Immature natural killer cell (primary cell): ENCODE measurements at regions not wholly inside any gene's neighbourhood (a gene's known extent, or its start where the extent isn't known, plus 50 kb on each side); places are given as distances from the start of the nearest gene placed in this dataset.
"Not testable (repeated sequence)": the region's sequence is repeated elsewhere in the genome, so short reads cannot be mapped to it uniquely, and the experiment has no call there.

Experiments
- DNase-seq, 3 donors: peaks; one replicate each; pipeline ENCODE4 v3.0.0; 2022; ENCODE audit warnings: mixed read lengths in 1 of 3
- H3K27ac Mint-ChIP-seq, 6 donors: one replicate each; pipeline ENCODE4 v1.8.0; 2020; ENCODE audit warnings: mixed read lengths in 6 of 6, mild to moderate bottlenecking in 5 of 6, inconsistent platforms in 4 of 6, moderate library complexity in 3 of 6
- H3K27me3 Mint-ChIP-seq, 3 donors: one replicate each; pipeline ENCODE4 v1.8.0; 2020 to 2021; ENCODE audit warnings: low read depth in 3 of 3, mild to moderate bottlenecking in 3 of 3, mixed read lengths in 3 of 3, moderate library complexity in 3 of 3, inconsistent platforms in 1 of 3
- H3K36me3 Mint-ChIP-seq, 3 donors: one replicate each; pipeline ENCODE4 v1.8.0; 2020; ENCODE audit warnings: mixed read lengths in 3 of 3, inconsistent platforms in 2 of 3, mild to moderate bottlenecking in 2 of 3
- H3K4me1 Mint-ChIP-seq, 2 donors: one replicate each; pipeline ENCODE4 v1.8.0; 2020; ENCODE audit warnings: inconsistent platforms in 2 of 2, mild to moderate bottlenecking in 2 of 2, mixed read lengths in 2 of 2, moderate library complexity in 1 of 2
- H3K4me3 Mint-ChIP-seq, 5 donors: one replicate each; pipeline ENCODE4 v1.8.0; 2020; ENCODE audit warnings: mild to moderate bottlenecking in 5 of 5, mixed read lengths in 5 of 5, inconsistent platforms in 3 of 5, moderate library complexity in 3 of 5
- H3K9me3 Mint-ChIP-seq, 6 donors: one replicate each; pipeline ENCODE4 v1.8.0; 2020; ENCODE audit warnings: mild to moderate bottlenecking in 6 of 6, mixed read lengths in 6 of 6, inconsistent platforms in 4 of 6, moderate library complexity in 3 of 6

DNA sequence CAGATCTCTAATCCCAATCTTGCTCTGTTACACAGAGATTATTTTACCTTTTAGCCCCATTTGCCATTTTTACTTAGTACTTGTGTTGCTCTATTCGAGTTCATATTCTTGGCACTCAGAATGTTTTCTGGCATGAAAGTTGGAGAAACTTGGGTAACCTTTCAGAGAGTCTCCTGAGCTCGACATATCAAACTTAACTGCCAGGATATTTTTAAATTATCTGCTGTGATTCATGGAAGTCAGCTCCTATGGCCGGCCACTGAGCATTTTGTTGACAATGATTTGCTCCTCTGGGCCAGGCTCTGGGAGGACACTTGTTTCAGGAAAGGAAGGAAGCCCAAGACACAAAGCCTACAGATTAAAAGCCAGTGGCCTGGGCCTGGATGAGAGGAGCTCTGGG, 396.7 kb downstream of the TNS3 start:
- Mint-ChIP-seq H3K27me3 (peaks cover 0 to 3% (median 1%) of the 10 kb centered on the region in 3 donors), H3K9me3 (peaks cover 0 to 2% (median 0%) of the 10 kb centered on the region in 6 donors), H3K4me3 (no peak overlapping the region)

DNA sequence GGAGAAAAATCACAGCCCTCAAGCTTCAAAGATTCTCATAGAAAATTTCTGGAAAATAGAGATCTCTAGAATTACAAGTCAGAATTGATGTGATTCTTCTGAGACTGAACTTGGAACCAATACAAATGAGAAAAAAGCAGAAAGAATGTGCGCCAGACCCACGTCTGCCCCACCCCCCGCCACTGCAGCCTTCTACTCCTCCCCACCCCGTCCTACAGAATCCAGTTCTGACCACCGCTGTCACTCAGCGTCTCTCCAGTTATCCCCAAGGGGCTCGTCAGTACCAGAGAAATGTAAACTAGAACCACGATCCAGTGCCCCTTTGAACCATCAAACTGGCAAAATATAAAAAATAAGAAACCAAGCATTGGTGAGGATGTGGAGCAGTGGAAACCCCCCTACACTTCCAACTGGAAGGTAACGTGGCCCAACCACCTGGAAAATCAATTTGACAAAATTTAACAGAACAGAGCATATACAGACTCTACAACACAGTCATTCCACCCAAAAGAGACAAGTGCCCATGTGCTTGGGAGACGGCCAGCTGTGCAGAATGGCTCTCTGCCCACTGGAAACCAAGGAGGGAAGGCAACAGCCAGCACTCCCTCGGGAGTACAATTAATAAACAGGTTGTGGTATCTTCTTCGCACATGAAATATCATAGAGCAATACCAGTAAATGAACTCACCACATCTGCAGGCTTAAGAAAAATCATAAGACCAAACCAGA, 397.9 kb downstream of the TNS3 start:
- no peak overlapping the region for H3K4me3 Mint-ChIP-seq
- peaks cover 0 to 2% (median 0%) of the 10 kb centered on the region in 6 donors for H3K9me3 Mint-ChIP-seq
- DNase-seq, result no peak
- H3K4me1 Mint-ChIP-seq, result no peaks in the 10 kb centered on the region
- H3K27ac Mint-ChIP-seq, result no peak overlapping the region
- no peaks in the 10 kb centered on the region for H3K36me3 Mint-ChIP-seq
- H3K27me3 Mint-ChIP-seq, result peaks cover 0 to 3% (median 1%) of the 10 kb centered on the region in 3 donors

More for the DNA sequence above, 396.7 kb downstream of the TNS3 start:
- no peak overlapping the region for H3K27ac Mint-ChIP-seq
- H3K4me1 Mint-ChIP-seq, result no peaks in the 10 kb centered on the region
- no peak for DNase-seq
- no peaks in the 10 kb centered on the region for H3K36me3 Mint-ChIP-seq

DNA sequence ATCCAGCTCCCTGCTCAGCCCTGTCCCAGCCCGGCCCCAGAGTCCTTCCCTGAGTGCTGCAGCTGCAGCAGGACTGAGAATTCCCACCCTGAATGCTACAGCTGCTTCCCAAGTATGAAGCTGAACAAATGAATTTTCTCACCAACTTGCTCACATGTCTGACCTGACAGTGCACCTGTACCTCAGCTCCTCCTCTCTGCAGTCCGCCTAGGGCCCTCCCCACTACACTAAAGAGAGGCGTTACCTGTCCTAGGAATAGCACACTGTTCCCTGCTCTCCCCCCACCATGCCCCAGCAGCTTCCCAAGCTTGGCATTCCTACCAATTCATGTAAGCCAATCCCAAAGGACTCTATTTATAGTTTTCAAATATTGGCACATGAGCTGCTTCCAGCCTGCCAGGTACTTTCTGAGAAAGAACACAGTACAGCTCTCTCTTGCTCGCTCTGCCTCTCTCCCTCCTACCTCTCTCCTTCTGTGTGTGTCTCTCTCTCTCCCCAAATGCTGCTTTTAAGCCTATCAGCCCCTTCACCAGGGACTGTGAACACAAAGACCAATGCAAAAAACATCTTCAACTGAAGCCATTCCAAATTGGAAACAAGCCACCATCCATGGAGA, 400.1 kb downstream of the TNS3 start:
- no peak overlapping the region for H3K4me3 Mint-ChIP-seq
- H3K27ac Mint-ChIP-seq, result no peak overlapping the region
- H3K36me3 Mint-ChIP-seq, result no peaks in the 10 kb centered on the region
- peaks cover 0 to 6% (median 0%) of the 10 kb centered on the region in 3 donors for H3K27me3 Mint-ChIP-seq
- DNase-seq, result no peak
- H3K9me3 Mint-ChIP-seq, result no peaks in the 10 kb centered on the region
- no peaks in the 10 kb centered on the region for H3K4me1 Mint-ChIP-seq

DNA sequence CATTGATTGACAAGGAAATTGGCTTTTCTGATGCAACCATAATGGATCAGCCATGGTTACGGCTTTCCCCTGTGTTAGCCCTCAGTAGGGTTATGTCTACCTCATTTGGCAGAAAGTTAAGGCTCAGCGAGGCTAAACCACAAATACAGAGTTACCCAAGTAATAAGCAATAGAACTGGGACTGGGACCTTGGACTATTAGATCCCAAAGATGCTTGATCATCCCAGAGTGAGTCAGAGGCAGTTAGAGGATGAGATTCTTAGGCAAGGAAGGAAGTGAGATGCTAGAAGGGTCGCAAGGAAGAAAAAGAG, 401.4 kb downstream of the TNS3 start:
- H3K27ac Mint-ChIP-seq, result no peak overlapping the region
- H3K4me1 Mint-ChIP-seq, result no peaks in the 10 kb centered on the region

DNA sequence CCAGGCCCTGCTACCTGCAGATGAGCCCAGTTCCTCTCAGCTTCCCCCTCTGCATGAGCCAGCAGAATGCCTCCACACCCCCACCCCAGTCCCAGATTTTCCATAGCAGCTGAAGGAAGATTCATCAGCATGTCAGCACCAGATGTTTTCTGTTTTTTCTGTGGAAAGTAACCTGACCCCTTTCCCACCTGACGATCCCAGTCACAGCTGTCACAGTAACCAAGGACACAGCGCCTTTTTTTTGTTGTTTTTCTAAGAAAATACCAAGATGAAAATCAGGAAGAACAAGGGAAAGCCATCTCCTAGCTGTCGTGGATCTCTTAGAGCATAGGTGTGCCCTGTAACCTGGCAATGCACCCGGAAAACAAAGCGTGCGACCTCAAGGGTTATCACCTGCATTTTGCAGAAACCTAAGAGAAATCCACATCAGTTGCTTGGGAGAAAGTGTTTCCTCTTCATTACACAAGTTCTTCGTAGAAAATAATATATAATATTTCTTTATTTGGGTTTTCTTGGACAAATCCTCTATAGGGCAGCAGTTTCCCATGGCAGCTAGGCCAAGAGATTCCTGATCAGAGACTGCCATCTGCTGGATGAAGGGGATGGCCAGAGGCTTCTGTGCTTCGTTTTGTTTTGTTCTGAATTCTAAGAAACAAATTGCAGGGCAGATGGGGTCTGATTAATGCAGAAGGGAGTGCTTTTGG, 401.9 kb downstream of the TNS3 start:
- Mint-ChIP-seq H3K4me3 (no peak overlapping the region), H3K27me3 (peaks cover 1 to 6% (median 1%) of the 10 kb centered on the region in 3 donors), H3K36me3 (peaks cover 0 to 3% (median 0%) of the 10 kb centered on the region in 3 donors), H3K9me3 (peaks cover 0 to 8% (median 0%) of the 10 kb centered on the region in 6 donors), H3K4me1 (no peaks in the 10 kb centered on the region), H3K27ac (no peak overlapping the region)
- no peak for DNase-seq

More for the DNA sequence above, 401.4 kb downstream of the TNS3 start:
- Mint-ChIP-seq H3K4me3 (no peak overlapping the region), H3K36me3 (peaks cover 0 to 3% (median 0%) of the 10 kb centered on the region in 3 donors), H3K9me3 (peaks cover 0 to 8% (median 0%) of the 10 kb centered on the region in 6 donors), H3K27me3 (peaks cover 1 to 6% (median 1%) of the 10 kb centered on the region in 3 donors)
- no peak for DNase-seq

DNA sequence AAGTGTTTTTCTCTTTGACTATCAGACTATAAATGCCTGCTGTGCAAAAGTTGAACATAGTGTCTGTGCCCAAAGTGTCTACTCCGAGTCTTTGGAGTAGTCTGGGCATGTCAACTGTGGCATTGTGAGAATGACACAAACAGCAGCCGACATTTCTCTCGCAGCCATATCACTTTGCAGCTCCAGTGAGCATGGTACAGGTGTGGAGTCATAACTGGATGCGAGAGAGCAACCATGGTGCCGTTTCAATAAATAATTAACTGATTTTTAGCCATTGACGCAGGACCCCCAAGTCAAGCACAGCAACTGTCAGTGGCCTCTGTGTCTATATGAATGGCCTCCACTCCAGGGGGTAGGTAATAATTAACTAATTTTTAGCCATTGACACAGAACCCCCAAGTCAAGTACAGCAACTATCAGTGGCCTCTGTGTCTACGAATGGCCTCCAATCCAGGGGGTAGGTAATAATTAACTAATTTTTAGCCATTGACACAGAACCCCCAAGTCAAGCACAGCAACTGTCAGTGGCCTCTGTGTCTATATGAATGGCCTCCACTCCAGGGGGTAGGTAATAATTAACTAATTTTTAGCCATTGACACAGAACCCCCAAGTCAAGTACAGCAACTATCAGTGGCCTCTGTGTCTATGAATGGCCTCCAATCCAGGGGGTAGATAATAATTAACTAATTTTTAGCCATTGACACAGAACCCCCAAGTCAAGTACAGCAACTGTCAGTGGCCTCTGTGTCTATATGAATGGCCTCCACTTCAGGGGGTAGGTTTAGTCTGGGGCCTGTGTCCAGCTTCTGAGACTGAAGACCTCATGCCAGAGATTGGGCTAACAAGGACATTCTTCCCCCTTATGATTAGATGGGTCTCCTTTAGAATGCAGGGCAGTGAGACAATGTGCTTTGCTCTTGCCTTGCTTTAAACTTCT, 409.0 kb downstream of the TNS3 start:
- H3K9me3 Mint-ChIP-seq, H3K4me1 Mint-ChIP-seq, DNase-seq, H3K4me3 Mint-ChIP-seq, H3K27me3 Mint-ChIP-seq, H3K36me3 Mint-ChIP-seq, H3K27ac Mint-ChIP-seq: not testable (repeated sequence)

DNA sequence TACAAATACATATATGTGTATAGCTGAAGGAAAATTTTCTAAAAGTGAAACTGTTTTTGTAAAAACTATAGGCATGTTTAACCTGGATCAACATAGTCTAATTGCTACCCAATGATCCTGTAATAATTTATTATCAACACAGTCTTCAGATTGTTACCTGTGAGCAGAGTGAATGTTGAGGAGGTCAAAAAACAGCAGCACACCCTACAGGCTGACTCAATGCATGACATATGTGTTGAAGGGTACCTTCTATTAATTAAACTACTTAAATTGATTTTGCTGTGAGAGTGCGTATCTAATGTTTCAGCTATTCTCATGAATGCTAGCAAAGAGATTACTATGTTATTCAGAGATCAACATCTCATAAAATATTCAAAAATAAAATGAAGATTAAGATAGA, 411.4 kb downstream of the TNS3 start:
- Mint-ChIP-seq H3K36me3 (no peaks in the 10 kb centered on the region), H3K4me3 (no peak overlapping the region), H3K27me3 (peaks cover 0 to 2% (median 0%) of the 10 kb centered on the region in 3 donors), H3K27ac (no peak overlapping the region), H3K9me3 (no peaks in the 10 kb centered on the region), H3K4me1 (no peaks in the 10 kb centered on the region)
- DNase-seq, result no peak

DNA sequence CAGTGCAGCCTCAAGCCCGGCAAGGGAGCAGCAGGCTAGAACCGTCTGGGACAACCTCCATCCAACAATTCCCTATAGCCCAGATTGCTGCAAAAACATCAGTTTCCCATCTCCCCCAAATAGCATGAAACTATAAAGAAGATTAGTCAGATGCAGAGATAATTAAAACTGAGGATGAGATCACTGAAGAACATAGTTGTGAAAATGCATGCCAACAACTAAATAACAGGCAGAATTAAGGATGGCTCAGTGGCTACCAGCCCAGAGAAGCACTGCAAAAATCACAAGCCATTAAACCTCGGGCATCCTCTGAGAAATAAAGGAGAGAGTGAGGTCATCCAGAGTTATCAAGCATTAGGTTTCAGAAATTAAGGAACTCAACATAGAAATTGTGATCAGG, 427.1 kb downstream of the TNS3 start:
- no peak for DNase-seq
- Mint-ChIP-seq H3K27ac (no peak overlapping the region), H3K4me1 (no peaks in the 10 kb centered on the region), H3K36me3 (no peaks in the 10 kb centered on the region), H3K9me3 (peaks cover 0 to 5% (median 0%) of the 10 kb centered on the region in 6 donors), H3K27me3 (no peaks in the 10 kb centered on the region), H3K4me3 (no peak overlapping the region)

DNA sequence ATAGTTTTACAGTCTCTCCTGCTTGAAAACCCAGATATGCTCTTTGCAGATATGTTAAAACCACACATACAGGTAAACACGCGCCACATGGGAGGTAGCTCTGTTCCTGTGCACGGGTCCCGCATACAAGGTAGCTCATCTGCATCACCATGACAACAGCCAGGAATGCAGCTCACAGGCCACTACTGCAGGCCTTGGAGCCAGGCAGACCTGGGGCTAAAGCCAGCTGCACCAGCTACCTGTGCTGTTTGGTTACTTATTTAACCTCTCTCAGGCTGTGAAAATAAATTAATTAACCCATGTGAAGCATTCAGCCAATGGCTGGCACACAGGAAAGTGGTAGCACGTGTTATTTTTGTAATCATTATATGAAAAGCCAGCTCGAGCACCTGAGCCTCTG, 428.3 kb downstream of the TNS3 start:
- Mint-ChIP-seq H3K4me1 (no peaks in the 10 kb centered on the region), H3K4me3 (no peak overlapping the region), H3K27ac (no peak overlapping the region), H3K9me3 (peaks cover 0 to 5% (median 0%) of the 10 kb centered on the region in 6 donors), H3K27me3 (peaks cover 0 to 1% (median 0%) of the 10 kb centered on the region in 3 donors), H3K36me3 (no peaks in the 10 kb centered on the region)
- DNase-seq, result no peak

DNA sequence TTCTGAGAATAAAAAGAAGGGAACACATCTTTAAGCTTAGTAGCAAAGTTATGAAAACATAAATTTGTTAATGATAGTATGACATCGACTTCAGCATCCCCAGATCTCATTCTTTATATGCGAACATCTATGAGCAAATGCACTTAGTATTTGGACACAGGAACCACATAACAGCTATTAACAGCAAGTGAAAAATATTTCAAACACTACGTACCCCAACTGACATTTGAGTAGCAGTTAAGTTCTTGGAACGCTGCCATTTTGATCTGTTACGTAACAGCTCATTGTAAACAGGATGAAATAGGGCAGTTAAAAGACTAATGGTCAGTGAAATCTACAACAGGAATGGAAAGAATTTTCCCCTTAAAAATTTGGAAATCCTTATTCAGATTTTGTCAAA, 428.9 kb downstream of the TNS3 start:
- no peaks in the 10 kb centered on the region for H3K4me1 Mint-ChIP-seq
- H3K27ac Mint-ChIP-seq, result no peak overlapping the region
- H3K9me3 Mint-ChIP-seq, result peaks cover 0 to 5% (median 0%) of the 10 kb centered on the region in 6 donors
- H3K27me3 Mint-ChIP-seq, result peaks cover 0 to 1% (median 0%) of the 10 kb centered on the region in 3 donors
- H3K36me3 Mint-ChIP-seq, result no peaks in the 10 kb centered on the region
- H3K4me3 Mint-ChIP-seq, result no peak overlapping the region
- DNase-seq, result no peak

DNA sequence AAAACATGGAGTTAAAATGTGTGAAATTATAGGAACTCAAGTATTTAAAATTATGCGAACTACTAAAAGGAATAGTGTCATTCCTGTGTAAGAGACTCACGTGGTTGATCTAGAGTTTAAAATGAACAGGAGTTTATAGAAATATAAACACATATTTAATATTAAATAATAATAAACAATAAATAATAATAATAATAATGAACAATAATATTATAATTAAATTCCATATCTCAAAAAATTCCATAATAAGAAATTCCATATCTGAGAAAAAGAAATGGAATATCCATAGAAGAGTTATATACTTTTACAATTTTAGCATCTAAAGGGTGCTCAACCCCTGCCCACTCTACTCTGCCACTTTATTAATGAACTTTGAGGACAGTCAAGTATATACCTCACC, 429.6 kb downstream of the TNS3 start:
- DNase-seq, result no peak
- H3K36me3 Mint-ChIP-seq, result no peaks in the 10 kb centered on the region
- peaks cover 0 to 5% (median 0%) of the 10 kb centered on the region in 6 donors for H3K9me3 Mint-ChIP-seq
- H3K27ac Mint-ChIP-seq, result no peak overlapping the region
- H3K4me3 Mint-ChIP-seq, result no peak overlapping the region
- H3K4me1 Mint-ChIP-seq, result no peaks in the 10 kb centered on the region
- H3K27me3 Mint-ChIP-seq, result peaks cover 0 to 1% (median 0%) of the 10 kb centered on the region in 3 donors

DNA sequence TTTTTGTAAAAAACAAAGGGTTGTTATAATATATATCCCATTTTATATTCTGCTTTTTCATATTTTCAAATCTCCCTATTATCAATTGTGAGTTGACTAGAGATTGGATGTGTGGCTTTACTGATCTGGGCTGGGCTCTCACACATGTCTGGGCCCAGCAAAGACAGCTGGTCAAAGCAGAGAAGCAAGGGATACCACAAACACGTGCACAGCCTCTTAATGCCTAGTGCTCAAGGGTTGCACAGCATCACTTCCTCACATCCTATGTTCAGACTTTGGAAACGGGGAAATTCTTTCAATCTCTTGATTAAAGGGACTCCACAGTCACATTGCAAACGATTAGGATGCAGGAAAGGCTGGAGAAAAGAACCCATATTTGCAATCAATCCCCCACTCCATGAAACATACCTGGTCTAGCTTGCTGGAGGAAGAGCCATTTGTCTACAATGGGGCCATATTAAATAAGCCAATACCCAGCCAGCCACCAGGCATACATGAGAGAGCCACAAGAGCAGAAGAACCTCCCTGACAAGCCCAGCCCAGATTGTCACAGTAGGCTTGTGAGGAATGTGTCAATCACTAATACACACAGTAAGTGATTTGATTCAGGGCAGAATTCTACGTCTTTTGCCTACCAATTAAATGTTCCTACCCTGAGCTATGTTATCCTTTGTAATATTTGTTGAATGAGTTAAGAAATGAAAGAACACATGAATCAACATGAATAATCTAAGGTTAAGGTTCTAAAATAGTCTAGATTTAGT, 431.2 kb downstream of the TNS3 start:
- no peaks in the 10 kb centered on the region for H3K36me3 Mint-ChIP-seq
- DNase-seq, result no peak
- H3K4me1 Mint-ChIP-seq, result no peaks in the 10 kb centered on the region
- peaks cover 0 to 2% (median 0%) of the 10 kb centered on the region in 6 donors for H3K9me3 Mint-ChIP-seq
- no peak overlapping the region for H3K27ac Mint-ChIP-seq
- H3K27me3 Mint-ChIP-seq, result peaks cover 0 to 1% (median 0%) of the 10 kb centered on the region in 3 donors
- no peak overlapping the region for H3K4me3 Mint-ChIP-seq

DNA sequence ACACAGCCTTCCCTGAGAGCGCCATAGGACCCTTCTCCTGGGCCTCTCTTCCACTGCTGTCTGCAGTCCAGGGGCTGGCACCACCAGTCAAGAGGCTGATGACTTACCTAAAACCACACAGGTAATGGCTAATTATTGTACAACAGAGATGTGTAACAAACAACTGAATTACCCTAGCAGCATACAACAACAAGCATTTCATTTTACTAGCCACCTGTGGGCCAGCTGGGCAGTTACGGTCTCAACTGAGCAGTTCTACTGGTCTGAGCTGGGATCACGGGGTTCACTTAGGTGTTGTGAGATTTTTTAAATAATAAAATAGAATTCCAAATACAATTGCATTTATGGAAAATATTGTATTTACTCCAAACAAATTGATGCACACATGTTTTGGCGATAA, 431.9 kb downstream of the TNS3 start:
- no peak for DNase-seq
- Mint-ChIP-seq H3K27ac (no peak overlapping the region), H3K4me3 (no peak overlapping the region), H3K36me3 (no peaks in the 10 kb centered on the region), H3K4me1 (no peaks in the 10 kb centered on the region), H3K27me3 (peaks cover 0 to 1% (median 0%) of the 10 kb centered on the region in 3 donors), H3K9me3 (peaks cover 0 to 2% (median 0%) of the 10 kb centered on the region in 6 donors)
